ENCODE measurements at regions not wholly inside any gene's neighbourhood (a gene's known extent, or its start where the extent isn't known, plus 50 kb on each side); places are given as distances from the start of the nearest gene placed in this dataset.
"Not testable (repeated sequence)": the region's sequence is repeated elsewhere in the genome, so short reads cannot be mapped to it uniquely, and the experiment has no call there.

GRCh38 chr12:53870117-53870516, 68.5 kb upstream of the HOXC13 start:
- no peak for DNase-seq (ENCODE audit: low read depth)

- DNase-seq (ENCODE audit: low read depth): no peak
Measured at GRCh38 chr12:53871367-53871766, 67.3 kb upstream of the HOXC13 start.

- no peak for DNase-seq (ENCODE audit: low read depth)
Measured at GRCh38 chr12:53872367-53872766, 66.3 kb upstream of the HOXC13 start.

GRCh38 chr12:53877961-53878360, 60.7 kb upstream of the HOXC13 start:
- not testable (repeated sequence) for DNase-seq (ENCODE audit: low read depth)

- no peak for DNase-seq (ENCODE audit: low read depth)
Measured at GRCh38 chr12:53887006-53887405, 51.6 kb upstream of the HOXC13 start.

- no peak for DNase-seq (ENCODE audit: low read depth)
Measured at GRCh38 chr12:53887881-53888280, 50.8 kb upstream of the HOXC13 start.
